Breast epithelium (tissue), 3 donors: ENCODE measurements at regions not wholly inside any gene's neighbourhood (a gene's known extent, or its start where the extent isn't known, plus 50 kb on each side); places are given as distances from the start of the nearest gene placed in this dataset.

Source experiments
- CTCF ChIP-seq, 3 donors: fragments of 450-650 bp; IDR thresholded peaks; one replicate each; pipeline ENCODE4 v1.5.1; 2016 to 2017; ENCODE audit warnings: antibody characterized with exemption in 3 of 3, mild to moderate bottlenecking in 3 of 3, moderate library complexity in 3 of 3
- POLR2A ChIP-seq: fragments of 450-650 bp; IDR thresholded peaks from one replicate; pipeline ENCODE4 v1.6.1; 2016; ENCODE audit warnings: antibody characterized with exemption, mild to moderate bottlenecking, moderate library complexity
- POLR2AphosphoS5 ChIP-seq, 3 donors: sonication (generic); formaldehyde crosslinking; IDR thresholded peaks; one replicate each; pipeline ENCODE4 v1.6.1; 2017; ENCODE audit warnings: antibody characterized with exemption in 3 of 3

DNA sequence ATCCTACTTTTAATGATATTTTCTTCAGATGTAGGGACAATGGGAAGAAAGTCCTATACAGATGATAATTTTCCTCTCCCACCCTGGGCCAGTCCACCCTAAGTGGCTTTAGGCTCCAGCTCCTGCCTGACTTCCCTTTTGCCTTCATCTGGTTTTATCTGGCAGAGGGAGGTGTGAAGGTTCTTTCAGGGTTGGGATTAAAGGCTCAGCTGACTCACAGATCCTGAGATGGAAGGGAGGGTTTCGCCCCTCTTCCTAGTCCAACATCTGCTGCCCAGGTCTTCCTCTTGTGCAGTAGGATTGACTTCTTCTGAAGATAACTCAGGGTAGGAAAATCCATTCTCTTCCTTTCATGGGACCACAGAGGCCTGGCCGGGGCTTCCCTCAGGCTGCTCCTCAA lies 362.4 kb upstream of the KAZN start:
- no peak for TF ChIP-seq CTCF (IDR thresholded peaks at IDR 0.05)
- no peak for TF ChIP-seq POLR2AphosphoS5 (IDR thresholded peaks at IDR 0.05)
- TF ChIP-seq POLR2A = no peak
